AG04450 (cell line): ENCODE measurements at regions not wholly inside any gene's neighbourhood (a gene's known extent, or its start where the extent isn't known, plus 50 kb on each side); places are given as distances from the start of the nearest gene placed in this dataset.

Experiments used
- CTCF ChIA-PET: fragments of 300-600, 350-600 bp; formaldehyde crosslinking; extraction: SDS; loops from one replicate; lab custom pipeline; 2022; ENCODE audit warnings: antibody characterized with exemption, inconsistent platforms; lab: Charles Lee
- POLR2A ChIA-PET: fragments of 350-600 bp; formaldehyde crosslinking; extraction: SDS; loops from one replicate; lab custom pipeline; 2021; ENCODE audit warnings: antibody characterized with exemption, inconsistent platforms; lab: Yijun Ruan, JAX
- DNase-seq: peaks from one replicate; pipeline ENCODE4 v3.0.0-alpha.2; 2011; ENCODE audit warnings: low read depth, low spot score
- H3K27ac ChIP-seq: one replicate; pipeline ENCODE4 v1.5.1; 2012; ENCODE audit warnings: low read depth, low read length, control low read depth
- H3K27me3 ChIP-seq: one replicate; pipeline ENCODE4 v1.6.0; 2012; ENCODE audit warnings: low read length; ENCODE audit not compliant: control insufficient read depth, insufficient read depth
- H3K4me3 ChIP-seq: 2 replicates; pipeline ENCODE4 v1.5.1; 2011; ENCODE audit warnings: mild to moderate bottlenecking, low read depth, low read length, control low read depth
- H3K9me3 ChIP-seq: 2 replicates; pipeline ENCODE4 v1.5.1; 2012; ENCODE audit warnings: low read length; ENCODE audit not compliant: control insufficient read depth, insufficient read depth
- CTCF ChIP-seq: IDR thresholded peaks from 2 replicates; pipeline ENCODE4 v1.5.1; 2011; ENCODE audit warnings: low read depth, low read length, control low read depth, inconsistent platforms

- Histone ChIP-seq H3K27ac (no peak overlapping the region), H3K27me3 (no peaks in the 10 kb centered on the region), H3K9me3 (no peaks in the 10 kb centered on the region), H3K4me3 (no peak overlapping the region)
- POLR2A ChIA-PET = no interaction called here
- TF ChIP-seq CTCF = no peak
- CTCF ChIA-PET = no interaction called here
- no peak for DNase-seq
These were observed 230.5 kb upstream of the PROK2 start for GRCh38 chr3:72015463-72015862.

DNA sequence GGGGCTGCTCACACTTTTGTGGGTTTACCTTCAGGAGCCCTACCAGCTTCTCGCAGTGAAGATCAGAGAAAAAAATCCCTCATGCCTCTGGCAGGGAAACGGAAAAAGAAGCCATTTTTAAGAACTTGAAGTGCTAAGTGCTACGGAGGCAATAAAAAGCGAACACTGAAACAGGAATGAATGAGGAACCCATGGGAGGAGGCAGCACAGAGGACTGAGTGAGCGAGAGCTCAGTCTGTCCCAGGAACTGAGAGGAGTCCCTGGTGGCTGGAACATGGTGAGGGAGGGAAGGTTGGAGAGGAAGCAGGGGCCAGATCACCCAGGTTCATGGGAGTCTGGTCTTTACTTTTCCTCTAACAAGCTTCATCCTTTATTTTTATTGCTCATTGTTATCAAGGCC lies 228.1 kb upstream of the PROK2 start:
- ChIA-PET POLR2A (interaction anchor here (0.6 kb wide), 1 partner anchor 28 kb away, joined by 6 read pairs; no protein-coding TSS in a partner anchor), CTCF (no interaction called here)
- TF ChIP-seq CTCF = no peak
- DNase-seq = no peak
- H3K4me3 ChIP-seq = no peak overlapping the region
- H3K9me3 ChIP-seq = no peaks in the 10 kb centered on the region
- H3K27me3 ChIP-seq = no peaks in the 10 kb centered on the region
- H3K27ac ChIP-seq = no peak overlapping the region

- Histone ChIP-seq H3K4me3 (no peak overlapping the region), H3K27me3 (no peaks in the 10 kb centered on the region), H3K27ac (no peak overlapping the region), H3K9me3 (no peaks in the 10 kb centered on the region)
- DNase-seq = no peak
- no peak for TF ChIP-seq CTCF
- POLR2A ChIA-PET = no interaction called here
- CTCF ChIA-PET = no interaction called here
These were observed 227.4 kb upstream of the PROK2 start for GRCh38 chr3:72012363-72012762.

DNA sequence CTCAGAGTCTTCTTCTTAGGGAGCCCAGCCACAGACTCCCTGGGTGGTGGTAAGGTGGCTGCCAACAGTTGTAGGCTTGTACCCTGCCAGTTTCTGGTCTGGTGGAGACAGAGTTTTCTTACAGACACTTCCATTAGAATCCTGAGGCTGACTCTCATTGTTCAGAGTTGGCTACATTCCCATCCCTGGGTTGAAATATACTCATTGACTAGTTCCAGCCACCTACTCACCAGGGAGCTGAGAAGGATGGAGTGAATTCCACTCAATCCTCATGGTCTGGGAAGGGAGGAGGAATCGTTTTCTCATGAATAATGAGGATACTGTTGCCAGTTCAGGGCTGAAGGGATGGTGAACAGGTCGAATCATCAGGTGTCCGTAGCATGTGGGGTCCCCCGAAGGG lies 226.5 kb upstream of the PROK2 start:
- ChIA-PET CTCF (no interaction called here), POLR2A (no interaction called here)
- Histone ChIP-seq H3K9me3 (peaks cover 4% of the 10 kb centered on the region; the same call in 1 of the 2 replicates), H3K4me3 (no peak overlapping the region), H3K27ac (no peak overlapping the region), H3K27me3 (no peaks in the 10 kb centered on the region)
- no peak for DNase-seq
- TF ChIP-seq CTCF = no peak

DNA sequence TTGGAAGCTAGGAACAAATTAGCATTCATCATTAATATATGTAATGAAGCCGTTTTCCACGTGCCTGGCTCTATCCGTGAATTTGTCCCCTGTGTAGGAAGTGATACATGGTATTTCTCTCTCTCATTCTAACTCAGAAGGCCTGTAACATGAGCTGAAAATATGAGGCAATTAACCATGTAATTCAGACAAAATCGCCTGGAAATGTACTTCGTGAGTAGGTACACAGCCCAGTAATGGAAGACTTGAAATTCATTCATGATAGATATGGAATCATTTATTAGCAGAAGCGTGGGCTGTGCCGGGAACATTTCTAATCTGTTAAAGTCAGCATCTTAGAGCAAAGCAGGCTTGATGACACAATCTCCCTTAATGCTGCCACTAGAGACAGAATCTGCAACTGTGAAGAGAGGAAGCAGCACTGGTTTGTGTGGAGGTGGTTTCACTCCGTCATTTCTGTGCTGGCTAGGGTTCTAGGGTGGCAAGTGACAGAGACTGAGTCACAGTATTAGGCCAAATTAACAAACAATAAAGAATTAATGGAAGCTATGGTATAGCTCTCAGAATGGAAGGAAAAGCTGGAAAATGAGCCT lies 225.0 kb upstream of the PROK2 start:
- no peak for TF ChIP-seq CTCF
- H3K27ac ChIP-seq = no peak overlapping the region
- ChIA-PET POLR2A (no interaction called here), CTCF (no interaction called here)
- H3K27me3 ChIP-seq = no peaks in the 10 kb centered on the region
- no peak for DNase-seq
- no peak overlapping the region for H3K4me3 ChIP-seq
- peaks cover 4% of the 10 kb centered on the region; the same call in 1 of the 2 replicates for H3K9me3 ChIP-seq
